Astrocyte of the spinal cord (primary cell): ENCODE measurements at regions not wholly inside any gene's neighbourhood (a gene's known extent, or its start where the extent isn't known, plus 50 kb on each side); places are given as distances from the start of the nearest gene placed in this dataset.

Experiments used
- DNase-seq: peaks from one replicate; pipeline ENCODE4 v3.0.0; 2011; ENCODE audit warnings: low read depth, low spot score
- H3K4me3 ChIP-seq: 2 replicates; pipeline ENCODE4 v1.5.1; 2011; ENCODE audit warnings: low read depth, mild to moderate bottlenecking, low read length, moderate library complexity
- in situ Hi-C: cut with HindIII; loops from 2 replicates; pipeline ENCODE4 v1.10.0; 2017; ENCODE audit warnings: low sequenced_read_pairs
- TF ChIP-seq, protein P1 (sequence below): IDR thresholded peaks from 2 replicates; pipeline ENCODE4 v1.5.1; 2012; ENCODE audit warnings: low read depth, mild to moderate bottlenecking, low read length, inconsistent platforms

DNA sequence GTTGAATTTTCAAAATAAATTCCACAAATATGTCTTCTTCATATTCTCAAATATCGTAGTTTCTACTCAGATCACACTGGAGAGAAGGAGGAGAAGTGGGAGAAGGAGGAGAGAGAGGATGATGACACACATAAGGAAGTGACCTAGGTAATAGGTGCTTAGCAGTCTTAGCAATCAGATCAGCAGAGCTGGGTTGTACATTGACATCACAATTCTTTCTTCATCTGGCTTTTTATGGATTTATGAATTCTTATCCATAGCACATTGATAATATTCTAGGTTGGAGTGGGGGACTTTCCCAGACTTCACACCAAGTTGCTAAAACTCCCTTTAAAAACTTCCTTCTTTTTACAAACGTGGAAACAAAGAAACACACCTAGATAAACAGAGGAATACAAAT, 86.9 kb downstream of the FGF9 start:
- in situ Hi-C loops, result no loop called here
- no peak overlapping the region for H3K4me3 ChIP-seq
- TF ChIP-seq, protein P1, sequence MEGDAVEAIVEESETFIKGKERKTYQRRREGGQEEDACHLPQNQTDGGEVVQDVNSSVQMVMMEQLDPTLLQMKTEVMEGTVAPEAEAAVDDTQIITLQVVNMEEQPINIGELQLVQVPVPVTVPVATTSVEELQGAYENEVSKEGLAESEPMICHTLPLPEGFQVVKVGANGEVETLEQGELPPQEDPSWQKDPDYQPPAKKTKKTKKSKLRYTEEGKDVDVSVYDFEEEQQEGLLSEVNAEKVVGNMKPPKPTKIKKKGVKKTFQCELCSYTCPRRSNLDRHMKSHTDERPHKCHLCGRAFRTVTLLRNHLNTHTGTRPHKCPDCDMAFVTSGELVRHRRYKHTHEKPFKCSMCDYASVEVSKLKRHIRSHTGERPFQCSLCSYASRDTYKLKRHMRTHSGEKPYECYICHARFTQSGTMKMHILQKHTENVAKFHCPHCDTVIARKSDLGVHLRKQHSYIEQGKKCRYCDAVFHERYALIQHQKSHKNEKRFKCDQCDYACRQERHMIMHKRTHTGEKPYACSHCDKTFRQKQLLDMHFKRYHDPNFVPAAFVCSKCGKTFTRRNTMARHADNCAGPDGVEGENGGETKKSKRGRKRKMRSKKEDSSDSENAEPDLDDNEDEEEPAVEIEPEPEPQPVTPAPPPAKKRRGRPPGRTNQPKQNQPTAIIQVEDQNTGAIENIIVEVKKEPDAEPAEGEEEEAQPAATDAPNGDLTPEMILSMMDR, result no peak
- no peak for DNase-seq

DNA sequence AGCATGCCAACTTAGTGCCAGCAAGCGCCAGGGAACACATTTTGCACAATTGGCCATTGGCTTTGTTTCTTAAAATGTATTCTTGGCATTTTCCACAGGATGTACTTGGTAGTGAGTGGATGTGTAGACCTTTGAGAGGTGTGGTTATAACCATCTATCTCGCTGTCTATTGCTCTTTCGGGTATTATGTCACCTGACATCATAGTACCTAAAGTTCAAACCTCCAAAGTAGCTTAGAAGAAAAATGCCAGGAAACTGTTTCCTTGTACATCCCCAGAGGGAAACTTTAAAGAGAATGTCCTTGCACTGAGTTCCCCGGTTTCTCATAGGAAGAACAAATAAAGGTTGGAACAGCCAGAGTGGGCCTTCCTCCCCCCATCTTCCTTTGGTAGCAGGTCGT, 87.6 kb downstream of the FGF9 start:
- H3K4me3 ChIP-seq, result no peak overlapping the region
- no peak for DNase-seq

DNA sequence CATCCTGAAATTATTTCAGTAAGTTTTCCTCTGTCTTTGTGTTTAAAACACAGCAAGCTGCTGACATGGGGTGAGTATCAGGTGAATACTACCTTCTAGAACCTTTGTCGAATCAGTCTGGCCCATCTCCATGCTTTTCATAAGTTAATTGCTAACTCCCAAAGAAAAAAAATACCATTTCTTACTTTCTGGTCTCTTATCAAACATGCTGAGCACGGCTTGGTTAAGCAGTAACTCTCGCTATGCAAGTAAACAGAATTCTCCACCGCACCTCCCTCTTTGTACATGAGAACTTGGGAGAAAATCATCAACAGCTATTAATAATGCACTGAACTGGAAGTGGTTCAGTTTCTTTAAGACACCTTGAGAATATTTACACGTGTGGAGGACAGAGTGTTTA, 88.6 kb downstream of the FGF9 start:
- no peak for DNase-seq
- TF ChIP-seq, protein P1, result no peak
- no peak overlapping the region for H3K4me3 ChIP-seq
- in situ Hi-C loops, result no loop called here

More for the DNA sequence above, 87.6 kb downstream of the FGF9 start:
- TF ChIP-seq, protein P1, result no peak
- in situ Hi-C loops, result no loop called here

DNA sequence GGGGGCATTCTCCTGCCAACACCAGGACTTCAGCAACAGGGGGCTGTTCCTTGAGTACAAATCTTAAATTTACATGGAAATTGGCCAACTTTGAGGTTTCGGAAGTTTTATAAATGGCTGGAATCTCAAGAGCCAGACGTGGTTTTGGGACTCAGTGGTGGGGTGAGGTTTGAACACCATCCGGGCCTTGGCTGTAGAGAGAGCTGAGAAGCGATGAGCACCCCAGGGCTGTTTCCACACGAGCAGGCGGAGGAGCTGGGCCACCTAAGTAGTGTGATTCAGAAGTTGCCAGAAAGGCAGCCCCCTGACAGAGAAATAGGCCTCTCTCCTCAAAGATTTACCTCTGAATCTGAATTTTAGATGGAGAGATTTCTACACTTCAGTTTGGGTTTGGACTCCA, 89.0 kb downstream of the FGF9 start:
- in situ Hi-C loops, result no loop called here
- no peak for DNase-seq
- TF ChIP-seq, protein P1, result no peak
- no peak overlapping the region for H3K4me3 ChIP-seq

DNA sequence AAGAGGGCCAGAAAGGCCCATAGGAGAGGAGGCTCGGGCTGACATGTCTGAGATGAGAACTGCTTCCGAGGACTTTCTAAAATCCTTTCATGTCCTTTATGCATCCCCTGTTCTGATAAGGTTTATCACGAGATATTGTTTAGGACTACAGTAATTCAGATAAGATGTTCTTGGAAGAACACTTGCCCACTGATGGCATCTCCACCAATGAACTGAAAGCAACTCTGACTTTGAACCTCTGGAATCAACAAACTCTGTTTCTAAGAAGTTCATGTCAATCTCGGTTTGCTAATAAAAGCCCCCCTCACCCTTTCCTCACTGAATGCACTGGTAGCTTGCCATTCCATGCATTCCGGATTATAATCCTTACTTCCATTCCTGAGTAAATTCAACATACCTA, 90.9 kb downstream of the FGF9 start:
- no peak overlapping the region for H3K4me3 ChIP-seq
- TF ChIP-seq, protein P1, result no peak
- no peak for DNase-seq
- in situ Hi-C loops, result no loop called here

DNA sequence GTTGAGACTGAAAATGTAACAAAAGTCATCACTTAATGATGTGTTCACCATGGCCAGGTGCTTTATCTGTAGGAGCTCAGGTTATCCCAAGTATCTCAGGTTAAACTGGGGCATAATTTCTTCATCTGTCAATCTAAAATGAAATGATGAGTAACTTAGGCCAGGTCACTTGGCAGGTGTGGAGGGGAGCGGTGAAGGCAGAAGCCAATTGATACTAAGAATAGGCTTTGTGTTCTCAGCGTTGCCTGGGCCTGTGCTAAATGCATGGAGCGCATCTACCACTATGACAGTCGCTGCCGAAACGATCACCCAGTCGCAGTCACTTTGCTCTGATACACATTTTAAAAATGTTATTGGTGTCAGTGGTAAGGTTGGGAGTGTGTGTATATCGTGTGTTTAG, 91.6 kb downstream of the FGF9 start:
- no peak overlapping the region for H3K4me3 ChIP-seq
- in situ Hi-C loops, result no loop called here
- TF ChIP-seq, protein P1, result no peak
- no peak for DNase-seq

DNA sequence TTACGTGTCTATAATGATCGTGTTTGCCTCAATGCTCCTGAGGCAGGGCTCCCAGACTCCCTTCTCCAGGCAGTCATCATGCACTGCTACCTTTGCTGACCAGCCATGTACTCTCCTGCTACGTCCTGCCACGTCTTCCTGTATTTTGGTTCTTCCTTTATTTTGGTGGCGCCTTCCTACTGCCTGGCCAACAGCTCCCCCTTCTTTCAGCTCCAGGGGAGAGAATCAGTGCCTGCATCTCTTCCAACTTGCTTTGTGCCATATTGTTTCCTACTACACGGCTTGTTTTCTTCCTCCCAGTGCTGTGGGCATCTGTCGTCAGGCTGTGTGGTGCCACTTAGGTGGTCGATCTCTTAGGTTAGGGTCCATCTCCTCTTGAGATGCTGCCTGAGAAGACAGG, 96.2 kb downstream of the FGF9 start:
- no peak overlapping the region for H3K4me3 ChIP-seq
- in situ Hi-C loops, result no loop called here
- TF ChIP-seq, protein P1, result no peak
- no peak for DNase-seq
